ENCODE measurements at regions not wholly inside any gene's neighbourhood (a gene's known extent, or its start where the extent isn't known, plus 50 kb on each side); places are given as distances from the start of the nearest gene placed in this dataset.

GRCh38 chr2:150127995-150128394 lies 359.5 kb downstream of the RND3 start:
- no peaks in the 10 kb centered on the region for H3K27me3 Mint-ChIP-seq (ENCODE audit: low read depth)
- peaks cover 20% of the 10 kb centered on the region for H3K4me1 Mint-ChIP-seq
- no peak overlapping the region for H3K4me3 Mint-ChIP-seq
- no peak for DNase-seq (ENCODE audit: low read depth, low spot score)
- TF ChIP-seq CTCF (conservative IDR thresholded peaks at IDR 0.05): no peak
- peaks cover 6% of the 10 kb centered on the region for H3K9me3 Mint-ChIP-seq
- no peak overlapping the region for H3K27ac Mint-ChIP-seq (ENCODE audit: unreplicated experiment)
- no peaks in the 10 kb centered on the region for H3K36me3 Mint-ChIP-seq (ENCODE audit: low read depth)

GRCh38 chr2:150127346-150127990 lies 360.0 kb downstream of the RND3 start:
- Mint-ChIP-seq H3K9me3 (peaks cover 6% of the 10 kb centered on the region), H3K4me3 (no peak overlapping the region), H3K27me3 (ENCODE audit: low read depth) (no peaks in the 10 kb centered on the region), H3K27ac (ENCODE audit: unreplicated experiment) (no peak overlapping the region), H3K36me3 (ENCODE audit: low read depth) (no peaks in the 10 kb centered on the region), H3K4me1 (peaks cover 20% of the 10 kb centered on the region)
- no peak for TF ChIP-seq CTCF (conservative IDR thresholded peaks at IDR 0.05)
- DNase-seq (ENCODE audit: low read depth, low spot score): no peak

GRCh38 chr2:150126839-150127238 lies 360.6 kb downstream of the RND3 start:
- H3K4me1 Mint-ChIP-seq: peaks cover 20% of the 10 kb centered on the region
- H3K27me3 Mint-ChIP-seq (ENCODE audit: low read depth): no peaks in the 10 kb centered on the region
- no peak for TF ChIP-seq CTCF (conservative IDR thresholded peaks at IDR 0.05)
- peaks cover 6% of the 10 kb centered on the region for H3K9me3 Mint-ChIP-seq
- no peak for DNase-seq (ENCODE audit: low read depth, low spot score)
- H3K27ac Mint-ChIP-seq (ENCODE audit: unreplicated experiment): no peak overlapping the region
- H3K4me3 Mint-ChIP-seq: no peak overlapping the region
- H3K36me3 Mint-ChIP-seq (ENCODE audit: low read depth): no peaks in the 10 kb centered on the region

GRCh38 chr2:150126143-150126740 lies 361.2 kb downstream of the RND3 start:
- H3K36me3 Mint-ChIP-seq (ENCODE audit: low read depth): no peaks in the 10 kb centered on the region
- H3K4me3 Mint-ChIP-seq: no peak overlapping the region
- peaks cover 6% of the 10 kb centered on the region for H3K9me3 Mint-ChIP-seq
- H3K27me3 Mint-ChIP-seq (ENCODE audit: low read depth): no peaks in the 10 kb centered on the region
- no peak for TF ChIP-seq CTCF (conservative IDR thresholded peaks at IDR 0.05)
- no peak overlapping the region for H3K27ac Mint-ChIP-seq (ENCODE audit: unreplicated experiment)
- no peak for DNase-seq (ENCODE audit: low read depth, low spot score)
- peaks cover 20% of the 10 kb centered on the region for H3K4me1 Mint-ChIP-seq

GRCh38 chr2:150125708-150126107 lies 361.8 kb downstream of the RND3 start:
- H3K9me3 Mint-ChIP-seq: peaks cover 6% of the 10 kb centered on the region
- TF ChIP-seq CTCF (conservative IDR thresholded peaks at IDR 0.05): no peak
- H3K27me3 Mint-ChIP-seq (ENCODE audit: low read depth): no peaks in the 10 kb centered on the region
- H3K4me3 Mint-ChIP-seq: no peak overlapping the region
- H3K36me3 Mint-ChIP-seq (ENCODE audit: low read depth): no peaks in the 10 kb centered on the region
- no peak overlapping the region for H3K27ac Mint-ChIP-seq (ENCODE audit: unreplicated experiment)
- DNase-seq (ENCODE audit: low read depth, low spot score): no peak
- peaks cover 24% of the 10 kb centered on the region for H3K4me1 Mint-ChIP-seq
